ENCODE measurements at regions not wholly inside any gene's neighbourhood (a gene's known extent, or its start where the extent isn't known, plus 50 kb on each side); places are given as distances from the start of the nearest gene placed in this dataset.

DNA sequence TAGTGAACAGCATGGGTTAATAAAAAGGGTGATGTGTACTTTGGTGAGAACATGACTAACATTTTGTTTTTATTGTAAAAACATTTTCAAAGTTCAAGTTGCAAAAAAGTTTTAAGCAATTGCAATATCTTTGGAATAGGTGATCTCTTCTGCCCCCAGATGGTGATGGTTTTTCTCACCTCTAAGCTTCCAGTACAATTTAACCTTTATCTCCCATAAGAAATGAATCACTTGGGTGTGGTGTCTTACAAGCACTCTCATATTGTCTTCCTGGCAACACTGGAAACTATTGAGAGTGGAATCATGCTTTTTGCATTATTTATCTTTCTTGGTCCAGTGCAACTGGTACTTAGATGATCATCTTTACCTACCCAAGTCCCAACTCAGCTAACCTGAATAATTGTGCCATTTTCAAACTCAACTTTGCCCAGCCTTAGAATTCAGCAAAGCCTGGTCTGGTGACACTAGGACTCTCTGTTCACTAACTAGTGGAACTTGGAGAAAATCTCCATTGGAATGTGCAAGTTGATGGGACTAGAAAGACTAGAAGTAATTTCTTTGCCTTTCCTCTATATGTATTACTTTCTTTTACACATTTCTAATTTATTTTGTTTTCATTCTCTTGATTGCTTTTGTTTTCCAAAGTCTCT lies 964.7 kb upstream of the ZEB2 start:
- TF ChIP-seq, protein P1, sequence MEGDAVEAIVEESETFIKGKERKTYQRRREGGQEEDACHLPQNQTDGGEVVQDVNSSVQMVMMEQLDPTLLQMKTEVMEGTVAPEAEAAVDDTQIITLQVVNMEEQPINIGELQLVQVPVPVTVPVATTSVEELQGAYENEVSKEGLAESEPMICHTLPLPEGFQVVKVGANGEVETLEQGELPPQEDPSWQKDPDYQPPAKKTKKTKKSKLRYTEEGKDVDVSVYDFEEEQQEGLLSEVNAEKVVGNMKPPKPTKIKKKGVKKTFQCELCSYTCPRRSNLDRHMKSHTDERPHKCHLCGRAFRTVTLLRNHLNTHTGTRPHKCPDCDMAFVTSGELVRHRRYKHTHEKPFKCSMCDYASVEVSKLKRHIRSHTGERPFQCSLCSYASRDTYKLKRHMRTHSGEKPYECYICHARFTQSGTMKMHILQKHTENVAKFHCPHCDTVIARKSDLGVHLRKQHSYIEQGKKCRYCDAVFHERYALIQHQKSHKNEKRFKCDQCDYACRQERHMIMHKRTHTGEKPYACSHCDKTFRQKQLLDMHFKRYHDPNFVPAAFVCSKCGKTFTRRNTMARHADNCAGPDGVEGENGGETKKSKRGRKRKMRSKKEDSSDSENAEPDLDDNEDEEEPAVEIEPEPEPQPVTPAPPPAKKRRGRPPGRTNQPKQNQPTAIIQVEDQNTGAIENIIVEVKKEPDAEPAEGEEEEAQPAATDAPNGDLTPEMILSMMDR (IDR thresholded peaks at IDR 0.05): no peak
- no peak for TF ChIP-seq POLR2A (IDR thresholded peaks at IDR 0.05)
